Astrocyte (in vitro differentiated cells and primary cell): ENCODE measurements at regions not wholly inside any gene's neighbourhood (a gene's known extent, or its start where the extent isn't known, plus 50 kb on each side); places are given as distances from the start of the nearest gene placed in this dataset.
"Not testable (repeated sequence)": the region's sequence is repeated elsewhere in the genome, so short reads cannot be mapped to it uniquely, and the experiment has no call there.

ENCODE experiments used
- EZH2 ChIP-seq: IDR thresholded peaks from 2 replicates; pipeline ENCODE4 v1.6.1; 2012; ENCODE audit warnings: mild to moderate bottlenecking, low read length, inconsistent platforms; ENCODE audit not compliant: insufficient read depth
- TF ChIP-seq, protein P1 (sequence below): IDR thresholded peaks from 2 replicates; pipeline ENCODE4 v1.5.1; 2011; ENCODE audit warnings: low read depth, mild to moderate bottlenecking, inconsistent platforms, low read length, moderate library complexity; ENCODE audit not compliant: insufficient read depth

DNA sequence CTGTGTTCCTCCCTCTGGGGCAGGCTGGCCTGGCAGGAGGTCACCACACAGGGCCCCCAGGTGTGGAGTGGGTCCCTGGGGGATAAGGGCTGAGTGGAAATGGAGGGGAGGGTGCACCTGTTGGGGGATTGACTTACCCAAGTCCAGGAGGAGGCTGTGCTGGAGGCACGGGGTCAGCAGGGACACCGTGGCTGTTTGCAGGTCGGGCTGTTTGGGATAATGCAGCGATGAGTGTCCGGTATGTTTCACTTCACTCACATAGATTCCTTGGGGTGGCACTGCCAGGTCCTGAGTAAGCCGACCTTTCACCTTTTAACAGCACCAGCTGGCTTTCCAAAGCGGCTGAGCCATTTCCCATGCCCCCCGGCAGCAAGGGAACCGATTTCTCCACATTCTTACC is 113.0 kb downstream of the NPIPB11 start:
- TF ChIP-seq, protein P1, sequence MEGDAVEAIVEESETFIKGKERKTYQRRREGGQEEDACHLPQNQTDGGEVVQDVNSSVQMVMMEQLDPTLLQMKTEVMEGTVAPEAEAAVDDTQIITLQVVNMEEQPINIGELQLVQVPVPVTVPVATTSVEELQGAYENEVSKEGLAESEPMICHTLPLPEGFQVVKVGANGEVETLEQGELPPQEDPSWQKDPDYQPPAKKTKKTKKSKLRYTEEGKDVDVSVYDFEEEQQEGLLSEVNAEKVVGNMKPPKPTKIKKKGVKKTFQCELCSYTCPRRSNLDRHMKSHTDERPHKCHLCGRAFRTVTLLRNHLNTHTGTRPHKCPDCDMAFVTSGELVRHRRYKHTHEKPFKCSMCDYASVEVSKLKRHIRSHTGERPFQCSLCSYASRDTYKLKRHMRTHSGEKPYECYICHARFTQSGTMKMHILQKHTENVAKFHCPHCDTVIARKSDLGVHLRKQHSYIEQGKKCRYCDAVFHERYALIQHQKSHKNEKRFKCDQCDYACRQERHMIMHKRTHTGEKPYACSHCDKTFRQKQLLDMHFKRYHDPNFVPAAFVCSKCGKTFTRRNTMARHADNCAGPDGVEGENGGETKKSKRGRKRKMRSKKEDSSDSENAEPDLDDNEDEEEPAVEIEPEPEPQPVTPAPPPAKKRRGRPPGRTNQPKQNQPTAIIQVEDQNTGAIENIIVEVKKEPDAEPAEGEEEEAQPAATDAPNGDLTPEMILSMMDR: not testable (repeated sequence)
- TF ChIP-seq EZH2: not testable (repeated sequence)
